ENCODE measurements at regions not wholly inside any gene's neighbourhood (a gene's known extent, or its start where the extent isn't known, plus 50 kb on each side); places are given as distances from the start of the nearest gene placed in this dataset.

GRCh38 chr12:77549383-77550128 is 281.1 kb upstream of the NAV3 start:
- TF ChIP-seq CTCF (IDR thresholded peaks at IDR 0.05) = no peak
- TF ChIP-seq POLR2A (IDR thresholded peaks at IDR 0.05) = no peak
